CD1c-positive myeloid dendritic cell (primary cell): ENCODE measurements at regions not wholly inside any gene's neighbourhood (a gene's known extent, or its start where the extent isn't known, plus 50 kb on each side); places are given as distances from the start of the nearest gene placed in this dataset.

Experiments used
- DNase-seq: peaks from one replicate; pipeline ENCODE4 v3.0.0-alpha.2; 2016; ENCODE audit errors: extremely low spot score

DNA sequence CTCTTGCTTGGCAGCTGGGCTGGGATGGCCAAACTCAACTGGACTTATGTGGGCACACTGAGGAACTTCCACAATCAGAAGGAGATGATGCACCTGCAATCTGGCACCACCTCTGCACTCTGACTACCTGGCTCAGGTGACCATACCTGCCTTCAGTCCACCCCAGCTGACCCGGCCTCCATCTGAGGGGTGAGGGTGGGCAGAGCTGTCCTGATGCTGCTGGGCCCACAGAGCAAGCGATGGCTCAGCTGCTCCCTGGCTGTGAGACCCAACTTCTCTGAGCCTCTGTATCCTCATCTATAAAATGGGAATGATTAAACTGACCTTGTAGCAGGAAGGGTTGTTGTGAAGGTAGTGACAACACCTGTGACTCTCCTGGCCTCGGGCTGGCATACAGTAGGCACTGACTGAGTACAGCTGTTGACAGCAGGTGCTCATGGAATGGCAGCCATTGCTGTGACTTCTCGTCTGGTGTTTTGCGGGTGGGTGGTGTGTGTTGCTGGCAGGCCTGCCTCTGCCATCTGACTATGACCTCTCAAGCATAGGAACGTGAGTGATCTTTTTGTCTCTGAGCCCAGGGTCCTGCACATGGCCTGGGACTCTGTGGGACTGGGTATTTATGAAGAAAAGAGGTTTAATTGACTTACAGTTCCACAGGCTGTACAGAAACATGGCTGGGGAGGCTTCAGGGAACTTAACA lies 438.5 kb downstream of the PTPRU start:
- DNase-seq = no peak

- no peak for DNase-seq
These were observed 437.6 kb downstream of the PTPRU start for GRCh38 chr1:29673669-29674626.

GRCh38 chr1:29673228-29673500 lies 436.8 kb downstream of the PTPRU start:
- DNase-seq = no peak

DNA sequence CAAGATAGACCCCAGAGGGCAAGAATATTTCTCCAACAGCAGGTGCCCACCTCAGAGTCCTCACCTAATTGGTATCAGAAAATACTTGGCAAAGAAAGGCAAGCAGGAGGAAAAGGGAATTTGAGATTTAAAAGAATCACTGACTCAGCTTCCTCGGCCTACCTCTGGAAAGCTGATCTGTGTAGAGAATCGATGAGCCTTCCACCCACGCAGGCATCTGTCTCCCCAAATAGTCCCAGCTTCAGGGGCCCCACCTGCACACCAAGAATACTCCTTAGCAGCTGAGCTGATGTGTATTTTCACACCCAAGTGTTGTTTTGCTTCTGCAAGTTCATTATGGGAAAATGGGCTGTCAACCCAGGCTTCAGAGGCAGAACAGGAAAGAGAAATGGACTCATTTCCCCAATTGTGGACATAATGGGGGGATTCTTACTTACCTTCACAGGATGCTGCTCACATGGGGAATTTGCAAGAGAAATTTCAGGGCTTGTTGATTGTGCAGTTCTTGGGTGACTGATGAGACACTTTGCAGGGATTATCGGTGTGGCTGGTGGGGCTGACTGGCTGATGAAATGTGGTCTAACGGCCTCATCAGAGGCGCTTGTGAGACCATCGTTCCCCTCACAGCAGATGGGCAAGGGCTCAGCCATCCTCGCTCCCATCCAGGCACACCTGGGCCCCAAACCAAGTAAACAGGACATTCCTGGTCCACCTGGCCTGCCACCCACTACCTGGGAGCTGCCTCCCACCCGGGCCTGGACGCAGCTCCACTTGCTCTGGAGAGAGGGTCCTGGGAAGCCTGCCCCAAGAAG lies 436.3 kb downstream of the PTPRU start:
- DNase-seq = no peak

DNA sequence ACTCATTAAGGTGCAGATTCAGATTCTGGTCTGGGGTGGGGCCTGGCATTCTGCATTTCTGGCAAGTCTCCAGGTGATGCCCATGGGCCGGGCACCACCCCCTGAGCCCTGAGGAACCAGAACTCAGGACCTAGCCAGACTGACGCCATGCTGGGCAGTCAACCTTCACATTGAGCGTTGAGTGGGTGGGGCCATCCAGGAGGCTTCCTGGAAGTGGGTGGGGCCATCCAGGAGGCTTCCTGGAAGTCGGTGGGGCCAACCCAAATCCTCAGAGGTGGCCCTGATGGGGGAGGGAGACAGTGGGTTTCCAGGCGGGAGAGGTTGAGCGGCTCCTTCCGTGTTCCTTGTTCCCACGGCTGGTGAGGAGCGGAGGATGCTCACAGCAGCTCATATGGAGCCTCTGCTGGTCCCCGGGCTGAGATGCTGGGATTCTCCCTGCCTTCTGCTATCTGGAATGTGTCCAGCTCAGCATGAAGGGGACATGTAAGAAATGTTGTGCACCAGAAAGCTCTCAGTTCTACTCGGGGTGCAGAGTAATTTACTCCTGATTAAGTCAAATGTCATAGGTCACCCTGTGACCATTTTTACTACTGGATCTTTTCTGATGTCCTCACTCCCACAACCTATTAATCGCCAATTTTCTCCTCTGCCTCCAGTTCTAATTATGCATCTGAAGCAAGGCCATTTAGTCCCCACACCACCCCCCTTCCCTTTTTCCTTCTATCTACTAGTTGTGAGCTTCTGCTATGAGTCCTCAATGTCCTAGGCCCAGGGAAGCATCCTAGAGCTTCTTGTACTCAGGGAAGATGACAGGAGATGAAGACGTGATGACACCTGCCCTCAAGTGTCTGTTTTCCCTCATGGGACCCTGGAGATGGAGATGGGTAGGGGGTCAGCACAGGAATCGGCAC lies 435.4 kb downstream of the PTPRU start:
- no peak for DNase-seq

GRCh38 chr1:29670752-29671151 lies 434.4 kb downstream of the PTPRU start:
- DNase-seq = no peak

DNA sequence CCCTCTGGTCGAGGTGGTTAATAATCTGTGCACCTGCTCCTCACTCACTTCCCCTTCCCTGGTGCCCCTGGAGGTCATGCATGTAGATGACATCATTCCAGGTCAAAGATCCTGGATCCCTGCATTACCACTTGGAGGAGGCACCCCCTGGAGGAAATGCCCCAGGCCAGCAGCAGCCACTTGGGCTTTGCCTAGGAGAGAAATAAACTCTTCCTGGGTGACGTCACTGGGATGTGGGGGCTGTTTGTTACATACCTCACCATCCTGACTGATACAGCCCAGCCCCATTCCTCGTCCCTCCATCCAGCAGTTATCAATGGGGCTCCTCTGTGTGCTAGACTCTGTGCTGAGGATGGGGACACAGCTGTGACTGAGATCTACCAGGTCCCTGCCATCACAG lies 433.6 kb downstream of the PTPRU start:
- DNase-seq = no peak

- no peak for DNase-seq
These were observed 433.0 kb downstream of the PTPRU start for GRCh38 chr1:29669158-29669871.

DNA sequence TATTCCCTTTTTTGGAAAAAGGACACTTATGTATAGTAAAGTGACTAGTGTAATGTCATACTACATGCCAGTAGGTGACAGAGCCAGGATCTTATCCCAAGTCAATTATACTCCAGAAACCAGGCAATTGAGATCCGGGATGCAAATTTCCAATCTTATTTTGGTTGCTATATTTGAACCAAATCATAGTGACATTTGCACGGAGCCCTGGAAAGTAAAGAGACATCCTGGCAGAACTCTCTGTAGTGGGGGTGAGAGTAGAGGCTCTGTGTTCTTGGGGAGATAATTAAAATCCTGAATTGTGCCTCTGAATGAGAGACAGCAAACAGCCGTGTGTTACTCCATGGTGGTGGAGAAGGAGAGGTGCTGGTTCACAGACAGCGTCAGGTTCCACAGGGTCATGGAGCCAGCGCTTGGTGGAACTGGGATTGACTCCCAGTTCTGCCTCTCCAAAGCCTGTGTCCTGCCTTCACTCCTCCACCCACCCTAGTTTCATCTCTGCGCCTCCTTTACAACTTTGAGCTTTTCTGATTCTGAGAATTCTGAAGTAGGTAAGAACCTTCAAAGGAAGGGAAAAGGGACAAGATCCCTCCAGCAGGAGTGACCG lies 432.3 kb downstream of the PTPRU start:
- DNase-seq = no peak

DNA sequence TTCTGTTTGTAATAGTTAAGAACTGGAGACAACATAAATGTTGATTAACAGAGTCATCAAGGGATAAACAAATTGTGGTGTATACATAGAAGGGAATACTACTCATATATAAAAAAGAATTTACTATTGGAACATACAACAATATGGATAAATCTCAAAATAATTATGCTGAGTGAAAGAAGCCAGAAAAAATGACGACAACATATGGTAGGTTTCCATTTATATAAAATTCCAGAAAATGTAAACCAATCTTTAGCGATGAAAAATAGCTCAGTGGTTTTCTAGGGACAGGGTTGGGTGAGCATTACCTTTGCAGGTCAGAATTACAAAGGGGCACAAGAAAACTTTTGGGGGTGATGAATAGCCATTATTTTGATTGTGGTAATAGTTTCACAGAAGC lies 431.6 kb downstream of the PTPRU start:
- DNase-seq = no peak

GRCh38 chr1:29664711-29665110 lies 428.4 kb downstream of the PTPRU start:
- no peak for DNase-seq

- DNase-seq = no peak
These were observed 422.4 kb downstream of the PTPRU start for GRCh38 chr1:29658688-29659087.

DNA sequence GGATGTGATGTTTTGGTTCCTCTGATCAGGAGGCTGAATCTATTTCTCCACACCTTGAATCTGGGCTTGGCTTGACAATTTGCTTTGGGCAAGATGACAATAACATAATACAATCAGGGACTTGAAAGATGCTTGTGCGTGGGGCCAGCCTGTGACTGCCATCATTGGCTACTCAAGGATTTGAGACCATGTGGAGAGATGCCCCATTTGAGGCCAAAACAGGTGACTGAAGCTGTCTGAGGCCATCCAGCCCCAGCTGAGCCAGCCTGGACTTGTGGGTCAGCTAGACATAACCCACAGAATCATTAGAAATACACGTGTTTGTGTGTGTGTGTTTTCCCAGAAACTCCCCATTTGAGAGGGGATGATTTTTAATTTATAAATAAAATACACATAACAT lies 421.5 kb downstream of the PTPRU start:
- DNase-seq = no peak

DNA sequence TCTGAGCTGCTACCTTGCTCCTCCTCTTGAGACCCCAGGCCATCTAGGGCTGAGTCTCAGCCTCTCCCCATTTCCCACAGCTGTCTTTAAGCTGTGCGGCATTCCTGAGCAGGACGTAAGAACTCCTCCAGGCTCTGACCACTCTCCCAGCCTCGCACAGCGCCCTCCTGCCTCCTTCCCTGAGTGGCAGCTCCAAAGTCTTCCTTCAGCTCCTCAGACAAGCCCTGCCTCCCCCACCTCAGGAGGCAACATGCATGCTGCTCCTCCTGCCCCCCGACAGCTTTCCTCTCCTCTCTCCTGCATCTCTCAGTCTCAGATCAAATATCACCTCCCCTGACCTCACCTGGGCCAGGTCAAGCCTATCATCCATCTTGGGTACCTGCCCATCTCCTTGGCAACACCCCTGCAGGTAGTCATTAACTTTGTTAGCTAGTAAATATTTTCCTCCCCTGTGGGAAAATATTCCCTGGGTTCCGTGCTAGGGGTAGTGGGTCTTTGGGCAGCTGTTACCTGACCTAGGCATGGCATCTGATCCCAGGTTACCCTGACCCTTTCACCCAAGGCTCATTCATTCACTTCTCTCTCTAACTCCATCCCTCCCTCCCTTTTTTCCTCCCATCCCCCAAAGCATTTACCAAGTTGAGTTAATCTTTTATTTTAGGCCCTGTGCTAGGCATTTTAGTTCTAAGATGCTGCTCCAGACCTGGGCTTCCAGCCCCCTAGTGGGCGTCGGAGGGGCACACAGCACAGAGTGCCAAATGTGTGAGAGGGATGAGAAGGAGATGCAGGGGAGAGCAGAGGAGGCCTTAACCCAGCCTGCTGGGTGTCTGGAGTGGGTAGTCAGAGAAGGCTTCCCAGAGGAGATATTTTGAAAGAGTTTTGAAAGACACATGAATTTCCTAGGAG lies 419.9 kb downstream of the PTPRU start:
- DNase-seq = no peak

- no peak for DNase-seq
These were observed 418.8 kb downstream of the PTPRU start for GRCh38 chr1:29655145-29655544.

GRCh38 chr1:29653886-29654450 lies 417.6 kb downstream of the PTPRU start:
- DNase-seq = no peak

DNA sequence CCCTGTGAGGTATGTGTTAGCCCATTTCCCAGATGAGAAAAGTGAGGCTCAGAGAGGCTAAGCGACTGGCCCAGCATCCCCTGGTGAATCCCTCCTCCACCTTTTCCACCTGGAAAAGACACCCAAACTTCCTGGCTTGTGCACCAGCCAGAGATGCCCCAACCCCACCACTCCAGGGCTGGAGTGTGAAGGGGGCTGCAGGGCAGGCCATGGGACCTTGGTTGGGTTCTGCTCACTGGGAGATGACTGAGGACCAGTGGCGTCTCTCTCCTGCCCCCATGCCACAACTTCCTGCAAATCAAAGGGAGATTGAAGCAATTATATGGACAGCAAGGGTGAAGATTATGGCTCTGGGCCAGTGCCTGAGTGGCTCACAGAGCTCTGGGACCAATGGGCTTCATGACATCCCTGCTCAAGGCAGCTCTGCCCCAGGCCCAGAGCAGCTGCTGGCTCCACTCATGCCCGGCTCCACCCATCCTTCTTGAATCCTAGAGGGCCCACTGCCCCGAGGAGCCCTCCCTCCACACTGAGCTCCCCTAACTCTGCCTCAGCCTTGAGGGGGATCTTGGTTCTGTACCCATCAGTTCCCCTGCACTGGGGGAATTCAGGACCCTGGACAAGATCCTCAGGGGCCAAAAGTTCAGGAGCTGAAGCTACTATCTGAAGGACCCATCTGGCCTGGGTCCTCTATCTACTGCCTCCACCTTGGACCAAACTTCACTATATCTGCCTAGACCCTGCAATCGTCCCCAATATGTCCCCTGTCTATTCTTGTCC lies 416.9 kb downstream of the PTPRU start:
- DNase-seq = no peak
